Lower leg skin (tissue), 3 donors: ENCODE measurements at regions not wholly inside any gene's neighbourhood (a gene's known extent, or its start where the extent isn't known, plus 50 kb on each side); places are given as distances from the start of the nearest gene placed in this dataset.

Experiments used
- POLR2A ChIP-seq, 2 donors: fragments of 450-650 bp; IDR thresholded peaks; one replicate each; pipeline ENCODE4 v1.6.1; 2016 to 2017; ENCODE audit warnings: antibody characterized with exemption in 2 of 2, mild to moderate bottlenecking in 1 of 2, moderate library complexity in 1 of 2
- TF ChIP-seq, protein P1 (sequence below), 3 donors: fragments of 450-650 bp; IDR thresholded peaks; one replicate each; pipeline ENCODE4 v1.5.1; 2016; ENCODE audit warnings: antibody characterized with exemption in 3 of 3, mild to moderate bottlenecking in 3 of 3, moderate library complexity in 2 of 3

DNA sequence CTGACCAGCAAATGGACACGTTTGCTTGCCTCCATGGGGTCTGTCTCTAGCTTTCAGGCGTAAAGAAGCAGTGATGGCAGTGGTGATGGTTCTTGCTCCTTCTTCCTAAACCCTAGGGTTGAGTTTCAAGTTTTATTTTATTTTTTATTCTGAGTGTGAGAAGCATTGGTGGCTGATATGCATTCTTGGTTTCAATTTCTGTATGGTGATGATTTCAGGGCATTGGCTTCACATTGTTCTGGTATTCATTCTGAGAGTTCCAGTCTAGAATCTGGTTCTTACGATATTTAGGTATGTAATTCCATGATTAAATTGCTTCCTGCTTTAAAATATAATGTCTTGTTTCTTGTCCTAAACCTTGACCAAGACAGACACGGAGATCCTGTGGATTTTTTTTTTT is 444.5 kb upstream of the IMPG1 start:
- TF ChIP-seq, protein P1, sequence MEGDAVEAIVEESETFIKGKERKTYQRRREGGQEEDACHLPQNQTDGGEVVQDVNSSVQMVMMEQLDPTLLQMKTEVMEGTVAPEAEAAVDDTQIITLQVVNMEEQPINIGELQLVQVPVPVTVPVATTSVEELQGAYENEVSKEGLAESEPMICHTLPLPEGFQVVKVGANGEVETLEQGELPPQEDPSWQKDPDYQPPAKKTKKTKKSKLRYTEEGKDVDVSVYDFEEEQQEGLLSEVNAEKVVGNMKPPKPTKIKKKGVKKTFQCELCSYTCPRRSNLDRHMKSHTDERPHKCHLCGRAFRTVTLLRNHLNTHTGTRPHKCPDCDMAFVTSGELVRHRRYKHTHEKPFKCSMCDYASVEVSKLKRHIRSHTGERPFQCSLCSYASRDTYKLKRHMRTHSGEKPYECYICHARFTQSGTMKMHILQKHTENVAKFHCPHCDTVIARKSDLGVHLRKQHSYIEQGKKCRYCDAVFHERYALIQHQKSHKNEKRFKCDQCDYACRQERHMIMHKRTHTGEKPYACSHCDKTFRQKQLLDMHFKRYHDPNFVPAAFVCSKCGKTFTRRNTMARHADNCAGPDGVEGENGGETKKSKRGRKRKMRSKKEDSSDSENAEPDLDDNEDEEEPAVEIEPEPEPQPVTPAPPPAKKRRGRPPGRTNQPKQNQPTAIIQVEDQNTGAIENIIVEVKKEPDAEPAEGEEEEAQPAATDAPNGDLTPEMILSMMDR (IDR thresholded peaks at IDR 0.05), result no peak
- TF ChIP-seq POLR2A (IDR thresholded peaks at IDR 0.05), result no peak
